ENCODE measurements at regions not wholly inside any gene's neighbourhood (a gene's known extent, or its start where the extent isn't known, plus 50 kb on each side); places are given as distances from the start of the nearest gene placed in this dataset.
"Not testable (repeated sequence)": the region's sequence is repeated elsewhere in the genome, so short reads cannot be mapped to it uniquely, and the experiment has no call there.

DNA sequence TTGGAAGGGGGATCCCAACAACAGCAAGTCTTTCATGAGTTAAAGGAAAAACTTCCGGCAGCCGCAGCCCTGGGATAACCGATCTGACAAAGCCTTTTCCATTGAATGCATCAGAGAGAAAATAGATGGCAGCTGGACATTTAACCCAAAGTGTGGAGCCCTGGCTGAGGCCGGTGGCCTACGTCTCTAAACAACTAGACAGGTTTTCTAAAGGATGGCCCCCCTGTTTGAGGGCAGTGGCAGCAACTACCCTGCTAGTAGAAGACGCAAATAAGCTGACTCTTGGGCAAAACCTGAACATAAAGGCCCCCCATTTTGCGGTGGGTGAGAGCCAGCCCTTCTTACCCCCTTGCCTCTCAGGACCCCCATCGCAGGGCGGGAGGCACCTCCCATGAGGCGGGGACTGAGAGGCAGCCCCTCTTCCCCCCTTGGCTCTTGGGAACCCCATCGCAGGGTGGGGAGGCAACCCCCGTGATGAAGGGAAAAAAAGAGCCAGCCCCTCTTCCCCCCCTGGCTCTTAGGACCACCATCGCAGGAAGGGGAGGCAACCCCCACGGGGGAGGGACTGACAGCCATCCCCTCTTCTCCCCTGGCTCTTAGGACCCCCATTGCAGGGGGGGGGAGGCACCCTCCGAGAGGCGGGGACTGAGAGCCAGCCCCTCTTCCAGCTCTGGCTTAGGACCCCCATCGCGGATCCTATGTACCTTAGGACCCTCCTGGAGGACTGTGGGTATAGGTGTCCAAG, 2422.9 kb upstream of the PCDH20 start:
- Histone ChIP-seq H3K4me2 (ENCODE audit: low read length) (no peak overlapping the region), H3K9me3 (replicated peaks; ENCODE audit: low read length) (no peaks in the 10 kb centered on the region), H3K36me3 (ENCODE audit: insufficient read depth, low read length) (no peaks in the 10 kb centered on the region), H3K4me1 (ENCODE audit: control insufficient read depth, insufficient read depth, low read length) (no peaks in the 10 kb centered on the region), H3K27me3 (ENCODE audit: control insufficient read depth, insufficient read depth, low read length) (no peaks in the 10 kb centered on the region), H3K4me3 (ENCODE audit: low read length) (no peak overlapping the region), H3K9ac (ENCODE audit: low read depth, low read length) (no peak overlapping the region)

GRCh38 chr13:63837701-63838100, 2422.1 kb upstream of the PCDH20 start:
- not testable (repeated sequence) for H3K4me1 ChIP-seq (ENCODE audit: control insufficient read depth, insufficient read depth, low read length); H3K9me3 ChIP-seq (replicated peaks; ENCODE audit: low read length); H3K27me3 ChIP-seq (ENCODE audit: control insufficient read depth, insufficient read depth, low read length); H3K4me3 ChIP-seq (ENCODE audit: low read length); H3K9ac ChIP-seq (ENCODE audit: low read depth, low read length); H3K4me2 ChIP-seq (ENCODE audit: low read length); H3K36me3 ChIP-seq (ENCODE audit: insufficient read depth, low read length)

- H3K9me3 ChIP-seq (replicated peaks; ENCODE audit: low read length); H3K4me2 ChIP-seq (ENCODE audit: low read length); H3K36me3 ChIP-seq (ENCODE audit: insufficient read depth, low read length); H3K27me3 ChIP-seq (ENCODE audit: control insufficient read depth, insufficient read depth, low read length); H3K9ac ChIP-seq (ENCODE audit: low read depth, low read length); H3K4me1 ChIP-seq (ENCODE audit: control insufficient read depth, insufficient read depth, low read length); H3K4me3 ChIP-seq (ENCODE audit: low read length): not testable (repeated sequence)
Observed at GRCh38 chr13:63829609-63830008, 2414.0 kb upstream of the PCDH20 start.

- H3K4me3 ChIP-seq (ENCODE audit: low read length); H3K4me2 ChIP-seq (ENCODE audit: low read length); H3K36me3 ChIP-seq (ENCODE audit: insufficient read depth, low read length); H3K9me3 ChIP-seq (replicated peaks; ENCODE audit: low read length); H3K9ac ChIP-seq (ENCODE audit: low read depth, low read length); H3K27me3 ChIP-seq (ENCODE audit: control insufficient read depth, insufficient read depth, low read length); H3K4me1 ChIP-seq (ENCODE audit: control insufficient read depth, insufficient read depth, low read length): not testable (repeated sequence)
Observed at GRCh38 chr13:63821785-63822184, 2406.1 kb upstream of the PCDH20 start.

DNA sequence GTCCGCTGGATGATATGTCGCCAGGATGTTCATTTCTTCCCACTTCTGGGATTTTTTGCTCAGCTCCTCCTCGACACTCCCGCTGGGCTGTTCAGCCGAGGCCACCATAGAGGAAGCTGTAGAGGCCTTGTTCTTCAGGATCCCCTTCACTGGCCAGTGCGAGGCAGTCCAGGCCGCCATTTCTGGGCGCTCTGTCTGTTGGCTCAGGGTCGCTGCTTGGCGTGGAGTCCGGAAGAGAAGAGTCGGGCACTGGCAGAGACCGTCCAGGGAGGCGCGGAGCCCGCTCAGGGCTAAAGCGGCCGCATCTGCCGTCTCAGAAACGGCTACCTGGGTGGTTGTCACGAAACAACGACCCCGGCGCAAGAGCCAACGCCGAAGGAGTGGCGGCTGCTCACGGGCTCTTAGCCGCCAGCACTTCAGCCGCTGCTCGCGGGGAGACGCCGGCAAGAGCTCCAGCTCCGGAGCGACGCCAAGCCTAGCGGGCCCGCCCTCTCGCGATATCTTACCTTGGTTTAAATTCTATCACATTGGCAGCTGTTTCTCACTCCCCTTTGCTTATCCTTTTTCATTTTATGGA, 2395.9 kb upstream of the PCDH20 start:
- H3K36me3 ChIP-seq (ENCODE audit: insufficient read depth, low read length); H3K4me3 ChIP-seq (ENCODE audit: low read length); H3K9ac ChIP-seq (ENCODE audit: low read depth, low read length); H3K4me2 ChIP-seq (ENCODE audit: low read length); H3K4me1 ChIP-seq (ENCODE audit: control insufficient read depth, insufficient read depth, low read length); H3K9me3 ChIP-seq (replicated peaks; ENCODE audit: low read length); H3K27me3 ChIP-seq (ENCODE audit: control insufficient read depth, insufficient read depth, low read length): not testable (repeated sequence)

DNA sequence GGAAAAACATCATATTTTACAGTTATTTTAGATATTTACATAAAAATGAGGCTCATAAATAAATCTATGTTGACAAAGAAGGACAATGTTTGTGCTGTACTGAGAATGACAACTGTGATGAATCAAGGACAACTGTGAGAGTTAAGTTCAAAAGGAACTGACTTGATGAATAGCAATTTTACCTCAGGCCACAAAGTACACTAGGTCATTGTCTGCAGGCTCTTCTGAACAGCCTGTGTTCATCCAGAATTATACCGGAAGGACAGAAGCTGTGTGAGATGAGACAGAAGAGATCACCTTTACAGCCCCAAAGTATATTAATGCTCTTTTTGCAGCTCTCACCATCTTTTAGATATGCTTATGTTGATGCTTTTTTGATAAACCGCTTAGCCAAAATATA, 2375.5 kb upstream of the PCDH20 start:
- not testable (repeated sequence) for H3K4me2 ChIP-seq (ENCODE audit: low read length); H3K9ac ChIP-seq (ENCODE audit: low read depth, low read length); H3K27me3 ChIP-seq (ENCODE audit: control insufficient read depth, insufficient read depth, low read length); H3K9me3 ChIP-seq (replicated peaks; ENCODE audit: low read length); H3K4me3 ChIP-seq (ENCODE audit: low read length); H3K36me3 ChIP-seq (ENCODE audit: insufficient read depth, low read length); H3K4me1 ChIP-seq (ENCODE audit: control insufficient read depth, insufficient read depth, low read length)

DNA sequence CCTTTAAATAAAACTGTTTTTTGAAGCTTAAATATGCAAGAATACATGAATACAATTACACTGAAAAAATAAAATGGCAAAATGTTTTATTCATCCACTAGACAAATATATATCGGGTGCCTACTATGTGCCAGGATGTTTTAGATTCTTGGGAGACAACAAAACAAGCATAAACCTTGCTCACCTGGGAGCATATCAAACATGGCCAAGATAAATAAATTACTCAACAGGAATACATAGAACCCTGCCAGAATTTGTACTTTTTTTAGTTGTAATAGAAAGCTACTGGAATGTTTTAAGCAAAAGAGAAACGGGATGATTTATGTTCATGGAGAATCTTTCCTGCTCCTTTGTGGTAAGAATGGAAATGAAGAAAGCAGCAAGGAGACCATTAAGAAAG, 2358.5 kb upstream of the PCDH20 start:
- no peak overlapping the region for H3K9ac ChIP-seq (ENCODE audit: low read depth, low read length)
- H3K4me3 ChIP-seq (ENCODE audit: low read length), result no peak overlapping the region
- no peak overlapping the region for H3K4me2 ChIP-seq (ENCODE audit: low read length)
- H3K9me3 ChIP-seq (replicated peaks; ENCODE audit: low read length), result no peaks in the 10 kb centered on the region
- no peaks in the 10 kb centered on the region for H3K36me3 ChIP-seq (ENCODE audit: insufficient read depth, low read length)
- no peaks in the 10 kb centered on the region for H3K4me1 ChIP-seq (ENCODE audit: control insufficient read depth, insufficient read depth, low read length)
- no peaks in the 10 kb centered on the region for H3K27me3 ChIP-seq (ENCODE audit: control insufficient read depth, insufficient read depth, low read length)

- Histone ChIP-seq H3K9me3 (replicated peaks; ENCODE audit: low read length) (no peaks in the 10 kb centered on the region), H3K4me2 (ENCODE audit: low read length) (no peak overlapping the region), H3K9ac (ENCODE audit: low read depth, low read length) (no peak overlapping the region), H3K36me3 (ENCODE audit: insufficient read depth, low read length) (no peaks in the 10 kb centered on the region), H3K27me3 (ENCODE audit: control insufficient read depth, insufficient read depth, low read length) (no peaks in the 10 kb centered on the region), H3K4me3 (ENCODE audit: low read length) (no peak overlapping the region), H3K4me1 (ENCODE audit: control insufficient read depth, insufficient read depth, low read length) (no peaks in the 10 kb centered on the region)
Observed at GRCh38 chr13:63773476-63773875, 2357.8 kb upstream of the PCDH20 start.

DNA sequence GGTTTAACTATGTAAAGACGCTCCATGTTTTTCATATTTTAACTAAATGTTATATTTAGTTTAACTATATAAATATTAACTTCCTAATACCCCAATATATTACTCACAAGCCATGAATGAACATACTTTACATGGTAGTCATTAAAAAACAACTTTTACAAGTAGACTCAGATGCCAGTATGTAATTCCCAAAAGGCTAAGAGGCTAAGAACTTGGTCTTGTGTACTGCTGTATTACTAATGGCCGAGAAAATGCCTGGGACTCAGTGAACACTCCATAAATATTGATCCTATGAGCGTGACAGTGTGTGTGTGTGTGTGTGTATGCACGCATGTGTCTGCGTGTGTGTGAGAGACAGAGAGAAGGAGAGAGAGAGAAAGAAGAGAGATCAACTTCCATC, 2342.0 kb upstream of the PCDH20 start:
- not testable (repeated sequence) for H3K9me3 ChIP-seq (replicated peaks; ENCODE audit: low read length); H3K9ac ChIP-seq (ENCODE audit: low read depth, low read length); H3K4me2 ChIP-seq (ENCODE audit: low read length); H3K27me3 ChIP-seq (ENCODE audit: control insufficient read depth, insufficient read depth, low read length); H3K36me3 ChIP-seq (ENCODE audit: insufficient read depth, low read length); H3K4me3 ChIP-seq (ENCODE audit: low read length); H3K4me1 ChIP-seq (ENCODE audit: control insufficient read depth, insufficient read depth, low read length)

DNA sequence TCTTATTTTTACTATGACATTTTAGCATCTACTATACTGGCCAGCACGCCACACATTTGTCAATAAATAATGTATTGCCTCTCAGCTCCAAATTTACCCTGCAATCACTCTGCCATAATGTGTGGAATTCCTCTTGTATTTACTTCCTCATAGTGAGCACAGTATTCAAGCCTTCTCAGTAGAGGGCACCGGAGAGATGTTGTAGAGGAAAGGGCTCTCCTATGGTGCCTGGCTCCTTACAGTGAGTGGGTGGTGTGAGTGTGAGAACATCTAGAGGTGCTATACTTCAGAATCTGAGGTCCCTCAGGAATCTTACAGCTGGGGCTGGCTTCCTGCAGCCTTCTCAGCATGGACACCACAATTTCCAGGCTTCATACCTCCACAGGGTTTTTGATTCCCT, 2334.2 kb upstream of the PCDH20 start:
- H3K4me3 ChIP-seq (ENCODE audit: low read length); H3K27me3 ChIP-seq (ENCODE audit: control insufficient read depth, insufficient read depth, low read length); H3K4me2 ChIP-seq (ENCODE audit: low read length); H3K36me3 ChIP-seq (ENCODE audit: insufficient read depth, low read length); H3K4me1 ChIP-seq (ENCODE audit: control insufficient read depth, insufficient read depth, low read length); H3K9ac ChIP-seq (ENCODE audit: low read depth, low read length); H3K9me3 ChIP-seq (replicated peaks; ENCODE audit: low read length): not testable (repeated sequence)

DNA sequence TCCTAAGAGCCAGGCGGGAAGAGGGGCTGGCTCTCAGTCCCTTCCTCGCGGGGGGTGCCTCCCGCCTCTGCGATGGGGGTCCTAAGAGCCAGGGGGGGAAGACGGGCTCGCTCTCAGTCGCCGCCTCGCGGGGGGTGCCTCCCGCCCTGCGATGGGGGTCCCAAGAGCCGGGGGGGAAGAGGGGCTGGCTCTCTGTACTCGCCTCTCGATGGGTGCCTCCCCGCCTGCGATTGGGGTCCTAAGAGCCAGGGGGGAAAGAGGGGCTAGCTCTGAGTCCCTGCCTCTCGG, 2326.1 kb upstream of the PCDH20 start:
- H3K9ac ChIP-seq (ENCODE audit: low read depth, low read length); H3K36me3 ChIP-seq (ENCODE audit: insufficient read depth, low read length): not testable (repeated sequence)

DNA sequence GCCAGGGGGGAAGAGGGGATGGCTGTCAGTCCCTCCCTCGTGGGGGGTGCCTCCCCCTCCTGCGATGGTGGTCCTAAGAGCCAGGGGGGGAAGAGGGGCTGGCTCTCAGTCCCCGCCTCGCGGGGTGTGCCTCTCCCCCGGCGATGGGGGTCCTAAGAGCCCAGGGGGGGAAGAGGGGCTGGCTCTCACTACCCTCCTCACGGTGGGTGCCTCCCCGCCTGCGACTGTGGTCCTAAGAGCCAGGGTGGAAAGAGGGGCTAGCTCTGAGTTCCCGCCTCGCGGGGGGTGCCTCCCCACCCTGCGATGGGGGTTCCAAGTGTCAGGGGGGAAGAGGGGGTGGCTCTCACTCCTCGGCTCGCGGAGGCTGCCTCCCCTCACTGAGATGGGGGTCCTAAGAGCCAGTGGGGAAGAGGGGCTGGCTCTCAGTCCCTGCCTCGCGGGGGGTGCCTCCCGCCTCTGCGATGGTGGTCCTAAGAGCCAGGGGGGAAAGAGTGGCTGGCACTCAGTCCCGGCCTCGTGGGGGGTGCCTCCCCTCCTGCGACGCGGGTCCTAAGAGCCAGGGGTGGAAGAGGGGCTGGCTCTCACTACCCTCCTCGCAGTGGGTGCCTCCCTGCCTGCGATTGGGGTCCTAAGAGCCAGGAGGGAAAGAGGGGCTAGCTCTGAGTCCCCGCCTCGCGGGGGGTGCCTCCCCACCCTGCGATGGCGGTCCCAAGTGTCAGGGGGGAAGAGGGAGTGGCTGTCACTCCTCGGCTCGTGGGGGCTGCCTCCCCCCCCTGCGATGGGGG, 2325.6 kb upstream of the PCDH20 start:
- Histone ChIP-seq H3K4me2 (ENCODE audit: low read length) (no peak overlapping the region), H3K27me3 (ENCODE audit: control insufficient read depth, insufficient read depth, low read length) (no peaks in the 10 kb centered on the region), H3K9ac (ENCODE audit: low read depth, low read length) (no peak overlapping the region), H3K36me3 (ENCODE audit: insufficient read depth, low read length) (no peaks in the 10 kb centered on the region), H3K9me3 (replicated peaks; ENCODE audit: low read length) (no peaks in the 10 kb centered on the region), H3K4me1 (ENCODE audit: control insufficient read depth, insufficient read depth, low read length) (no peaks in the 10 kb centered on the region), H3K4me3 (ENCODE audit: low read length) (no peak overlapping the region)

More for the DNA sequence above, 2326.1 kb upstream of the PCDH20 start:
- H3K4me3 ChIP-seq (ENCODE audit: low read length); H3K4me1 ChIP-seq (ENCODE audit: control insufficient read depth, insufficient read depth, low read length); H3K27me3 ChIP-seq (ENCODE audit: control insufficient read depth, insufficient read depth, low read length); H3K4me2 ChIP-seq (ENCODE audit: low read length); H3K9me3 ChIP-seq (replicated peaks; ENCODE audit: low read length): not testable (repeated sequence)

Measured in skeletal muscle satellite cell (primary cell).